Adrenal gland (tissue), 5 donors: ENCODE measurements at regions not wholly inside any gene's neighbourhood (a gene's known extent, or its start where the extent isn't known, plus 50 kb on each side); places are given as distances from the start of the nearest gene placed in this dataset.

Experiments
- POLR2A ChIP-seq, 2 donors: fragments of 450-650 bp; IDR thresholded peaks; one replicate each; pipeline ENCODE4 v1.6.1; 2017; ENCODE audit warnings: antibody characterized with exemption in 2 of 2, mild to moderate bottlenecking in 2 of 2, moderate library complexity in 1 of 2
- TF ChIP-seq, protein P1 (sequence below), 6 experiments: fragments of 450-650 bp in 4 of 6; fragments of 200-600 bp in 2 of 6; sonication (generic) in 1 of 6; IDR thresholded peaks; 1 replicate in 5 of 6; 2 replicates in 1 of 6; pipeline versions ENCODE4 v1.5.1 to v1.8.0; 2016 to 2021; ENCODE audit warnings: antibody characterized with exemption in 6 of 6, mild to moderate bottlenecking in 2 of 6, moderate library complexity in 1 of 6
- donor health status: DM: no; HTN: no; CAD: no.

DNA sequence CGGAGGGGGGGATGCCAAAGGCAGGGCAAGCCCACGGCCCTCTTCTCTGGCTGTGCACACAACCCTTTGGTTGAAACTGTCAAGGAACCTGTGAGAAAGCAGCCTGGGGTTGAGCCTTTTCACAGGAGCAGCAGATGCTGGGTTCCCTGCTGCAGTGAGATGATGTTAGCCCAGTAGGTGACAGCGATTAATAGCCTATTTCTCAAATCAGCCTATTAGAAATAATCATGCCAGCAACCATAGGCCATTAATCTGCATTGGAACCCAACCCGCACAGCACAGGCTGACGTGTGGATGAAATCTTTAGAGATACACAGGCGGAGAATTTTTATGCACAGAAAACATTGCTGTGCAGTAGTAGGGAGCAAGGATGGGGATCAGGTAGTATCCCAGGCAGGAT is 637.5 kb downstream of the AJAP1 start:
- TF ChIP-seq, protein P1, sequence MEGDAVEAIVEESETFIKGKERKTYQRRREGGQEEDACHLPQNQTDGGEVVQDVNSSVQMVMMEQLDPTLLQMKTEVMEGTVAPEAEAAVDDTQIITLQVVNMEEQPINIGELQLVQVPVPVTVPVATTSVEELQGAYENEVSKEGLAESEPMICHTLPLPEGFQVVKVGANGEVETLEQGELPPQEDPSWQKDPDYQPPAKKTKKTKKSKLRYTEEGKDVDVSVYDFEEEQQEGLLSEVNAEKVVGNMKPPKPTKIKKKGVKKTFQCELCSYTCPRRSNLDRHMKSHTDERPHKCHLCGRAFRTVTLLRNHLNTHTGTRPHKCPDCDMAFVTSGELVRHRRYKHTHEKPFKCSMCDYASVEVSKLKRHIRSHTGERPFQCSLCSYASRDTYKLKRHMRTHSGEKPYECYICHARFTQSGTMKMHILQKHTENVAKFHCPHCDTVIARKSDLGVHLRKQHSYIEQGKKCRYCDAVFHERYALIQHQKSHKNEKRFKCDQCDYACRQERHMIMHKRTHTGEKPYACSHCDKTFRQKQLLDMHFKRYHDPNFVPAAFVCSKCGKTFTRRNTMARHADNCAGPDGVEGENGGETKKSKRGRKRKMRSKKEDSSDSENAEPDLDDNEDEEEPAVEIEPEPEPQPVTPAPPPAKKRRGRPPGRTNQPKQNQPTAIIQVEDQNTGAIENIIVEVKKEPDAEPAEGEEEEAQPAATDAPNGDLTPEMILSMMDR (IDR thresholded peaks at IDR 0.05), result no peak
- TF ChIP-seq POLR2A (IDR thresholded peaks at IDR 0.05), result no peak
